Activated T-helper 17 cell treated with anti-CD3 and anti-CD28 coated beads, Interleukin-2, amount 50 U/mL, for 72 hours (primary cell): ENCODE measurements at regions not wholly inside any gene's neighbourhood (a gene's known extent, or its start where the extent isn't known, plus 50 kb on each side); places are given as distances from the start of the nearest gene placed in this dataset.
"Not testable (repeated sequence)": the region's sequence is repeated elsewhere in the genome, so short reads cannot be mapped to it uniquely, and the experiment has no call there.

Experiments
- ATAC-seq: fragments of 150-1000 bp; cut with Tn5 transposase; replicated peaks from 2 replicates; pipeline ENCODE4 v1.10.0; 2021; ENCODE audit warnings: mild to moderate bottlenecking, moderate library complexity
- H3K27ac Mint-ChIP-seq: one replicate; pipeline ENCODE4 v1.8.0; 2022; ENCODE audit warnings: mixed read lengths
- H3K27me3 Mint-ChIP-seq: one replicate; pipeline ENCODE4 v1.8.0; 2022; ENCODE audit warnings: mixed read lengths
- H3K36me3 Mint-ChIP-seq: one replicate; pipeline ENCODE4 v1.8.0; 2022; ENCODE audit warnings: low read depth, mild to moderate bottlenecking, mixed read lengths
- H3K4me1 Mint-ChIP-seq: one replicate; pipeline ENCODE4 v1.8.0; 2022; ENCODE audit warnings: mixed read lengths
- H3K4me3 Mint-ChIP-seq: one replicate; pipeline ENCODE4 v1.8.0; 2022; ENCODE audit warnings: mild to moderate bottlenecking, mixed read lengths
- H3K9me3 Mint-ChIP-seq: one replicate; pipeline ENCODE4 v1.8.0; 2022; ENCODE audit warnings: mixed read lengths

- Mint-ChIP-seq H3K36me3 (no peaks in the 10 kb centered on the region), H3K27ac (no peak overlapping the region), H3K4me3 (no peak overlapping the region), H3K9me3 (peaks cover 13% of the 10 kb centered on the region), H3K27me3 (no peaks in the 10 kb centered on the region), H3K4me1 (no peaks in the 10 kb centered on the region)
- no peak for ATAC-seq
Observed at GRCh38 chr7:9502269-9502668, 1068.9 kb downstream of the NXPH1 start.

GRCh38 chr7:9504678-9505077 lies 1071.3 kb downstream of the NXPH1 start:
- Mint-ChIP-seq H3K4me1 (no peaks in the 10 kb centered on the region), H3K27me3 (no peaks in the 10 kb centered on the region), H3K9me3 (peaks cover 6% of the 10 kb centered on the region), H3K27ac (no peak overlapping the region), H3K4me3 (no peak overlapping the region), H3K36me3 (no peaks in the 10 kb centered on the region)
- ATAC-seq = no peak

- H3K4me3 Mint-ChIP-seq = no peak overlapping the region
- H3K27ac Mint-ChIP-seq = no peak overlapping the region
- H3K27me3 Mint-ChIP-seq = no peaks in the 10 kb centered on the region
- H3K36me3 Mint-ChIP-seq = no peaks in the 10 kb centered on the region
- ATAC-seq = no peak
- H3K9me3 Mint-ChIP-seq = peaks cover 3% of the 10 kb centered on the region
- no peaks in the 10 kb centered on the region for H3K4me1 Mint-ChIP-seq
Observed at GRCh38 chr7:9505516-9505915, 1072.1 kb downstream of the NXPH1 start.

GRCh38 chr7:9507290-9507689 lies 1073.9 kb downstream of the NXPH1 start:
- H3K9me3 Mint-ChIP-seq = peaks cover 3% of the 10 kb centered on the region
- H3K4me1 Mint-ChIP-seq = no peaks in the 10 kb centered on the region
- no peak overlapping the region for H3K27ac Mint-ChIP-seq
- H3K36me3 Mint-ChIP-seq = no peaks in the 10 kb centered on the region
- no peaks in the 10 kb centered on the region for H3K27me3 Mint-ChIP-seq
- ATAC-seq = no peak
- H3K4me3 Mint-ChIP-seq = no peak overlapping the region

- H3K36me3 Mint-ChIP-seq = no peaks in the 10 kb centered on the region
- no peak for ATAC-seq
- no peak overlapping the region for H3K4me3 Mint-ChIP-seq
- H3K4me1 Mint-ChIP-seq = no peaks in the 10 kb centered on the region
- no peak overlapping the region for H3K27ac Mint-ChIP-seq
- H3K27me3 Mint-ChIP-seq = no peaks in the 10 kb centered on the region
- H3K9me3 Mint-ChIP-seq = peaks cover 18% of the 10 kb centered on the region
Observed at GRCh38 chr7:9516662-9517061, 1083.3 kb downstream of the NXPH1 start.

GRCh38 chr7:9523579-9523978 lies 1090.2 kb downstream of the NXPH1 start:
- H3K4me1 Mint-ChIP-seq = no peaks in the 10 kb centered on the region
- no peaks in the 10 kb centered on the region for H3K27me3 Mint-ChIP-seq
- no peak for ATAC-seq
- H3K27ac Mint-ChIP-seq = no peak overlapping the region
- H3K4me3 Mint-ChIP-seq = no peak overlapping the region
- no peaks in the 10 kb centered on the region for H3K36me3 Mint-ChIP-seq
- H3K9me3 Mint-ChIP-seq = peaks cover 15% of the 10 kb centered on the region

- not testable (repeated sequence) for H3K27ac Mint-ChIP-seq, H3K36me3 Mint-ChIP-seq, H3K4me1 Mint-ChIP-seq
Observed at GRCh38 chr7:9552431-9552830, 1119.0 kb downstream of the NXPH1 start.

GRCh38 chr7:9557853-9558252 lies 1124.4 kb downstream of the NXPH1 start:
- H3K4me3 Mint-ChIP-seq = no peak overlapping the region
- H3K27me3 Mint-ChIP-seq = no peaks in the 10 kb centered on the region
- peaks cover 12% of the 10 kb centered on the region for H3K9me3 Mint-ChIP-seq
- H3K4me1 Mint-ChIP-seq = no peaks in the 10 kb centered on the region
- H3K27ac Mint-ChIP-seq = no peak overlapping the region
- no peak for ATAC-seq
- H3K36me3 Mint-ChIP-seq = no peaks in the 10 kb centered on the region

More at GRCh38 chr7:9552431-9552830, 1119.0 kb downstream of the NXPH1 start:
- H3K9me3 Mint-ChIP-seq = peaks cover 26% of the 10 kb centered on the region
- not testable (repeated sequence) for ATAC-seq, H3K27me3 Mint-ChIP-seq, H3K4me3 Mint-ChIP-seq

- Mint-ChIP-seq H3K27ac (no peak overlapping the region), H3K36me3 (no peaks in the 10 kb centered on the region), H3K27me3 (no peaks in the 10 kb centered on the region), H3K4me3 (no peak overlapping the region), H3K9me3 (peaks cover 8% of the 10 kb centered on the region), H3K4me1 (no peaks in the 10 kb centered on the region)
- ATAC-seq = no peak
Observed at GRCh38 chr7:9575716-9576115, 1142.3 kb downstream of the NXPH1 start.

- Mint-ChIP-seq H3K4me3 (no peak overlapping the region), H3K4me1 (no peaks in the 10 kb centered on the region), H3K9me3 (peaks cover 9% of the 10 kb centered on the region), H3K27ac (no peak overlapping the region), H3K36me3 (no peaks in the 10 kb centered on the region), H3K27me3 (no peaks in the 10 kb centered on the region)
- ATAC-seq = no peak
Observed at GRCh38 chr7:9582824-9583223, 1149.4 kb downstream of the NXPH1 start.

- no peak overlapping the region for H3K27ac Mint-ChIP-seq
- no peaks in the 10 kb centered on the region for H3K27me3 Mint-ChIP-seq
- peaks cover 22% of the 10 kb centered on the region for H3K9me3 Mint-ChIP-seq
- no peaks in the 10 kb centered on the region for H3K36me3 Mint-ChIP-seq
- no peak for ATAC-seq
- H3K4me1 Mint-ChIP-seq = no peaks in the 10 kb centered on the region
- no peak overlapping the region for H3K4me3 Mint-ChIP-seq
Observed at GRCh38 chr7:9598411-9598810, 1165.0 kb downstream of the NXPH1 start.

- no peaks in the 10 kb centered on the region for H3K4me1 Mint-ChIP-seq
- ATAC-seq = no peak
- H3K27ac Mint-ChIP-seq = no peak overlapping the region
- H3K9me3 Mint-ChIP-seq = peaks cover 21% of the 10 kb centered on the region
- no peaks in the 10 kb centered on the region for H3K36me3 Mint-ChIP-seq
- H3K4me3 Mint-ChIP-seq = no peak overlapping the region
- no peaks in the 10 kb centered on the region for H3K27me3 Mint-ChIP-seq
Observed at GRCh38 chr7:9600974-9601373, 1167.6 kb downstream of the NXPH1 start.

- Mint-ChIP-seq H3K27ac (no peak overlapping the region), H3K36me3 (no peaks in the 10 kb centered on the region), H3K9me3 (peaks cover 15% of the 10 kb centered on the region), H3K27me3 (no peaks in the 10 kb centered on the region), H3K4me3 (no peak overlapping the region), H3K4me1 (no peaks in the 10 kb centered on the region)
- ATAC-seq = no peak
Observed at GRCh38 chr7:9603291-9603690, 1169.9 kb downstream of the NXPH1 start.

GRCh38 chr7:9608560-9608959 lies 1175.2 kb downstream of the NXPH1 start:
- H3K27me3 Mint-ChIP-seq = no peaks in the 10 kb centered on the region
- no peaks in the 10 kb centered on the region for H3K36me3 Mint-ChIP-seq
- peaks cover 4% of the 10 kb centered on the region for H3K9me3 Mint-ChIP-seq
- H3K4me1 Mint-ChIP-seq = no peaks in the 10 kb centered on the region
- H3K27ac Mint-ChIP-seq = no peak overlapping the region
- no peak for ATAC-seq
- H3K4me3 Mint-ChIP-seq = no peak overlapping the region

- ATAC-seq, H3K4me3 Mint-ChIP-seq, H3K27ac Mint-ChIP-seq, H3K9me3 Mint-ChIP-seq, H3K36me3 Mint-ChIP-seq, H3K27me3 Mint-ChIP-seq, H3K4me1 Mint-ChIP-seq: not testable (repeated sequence)
Observed at GRCh38 chr7:9620899-9621298, 1187.5 kb downstream of the NXPH1 start.

- H3K4me3 Mint-ChIP-seq, H3K27ac Mint-ChIP-seq, H3K36me3 Mint-ChIP-seq, ATAC-seq, H3K4me1 Mint-ChIP-seq, H3K9me3 Mint-ChIP-seq, H3K27me3 Mint-ChIP-seq: not testable (repeated sequence)
Observed at GRCh38 chr7:9621306-9621902, 1188.0 kb downstream of the NXPH1 start.
